ENCODE measurements at regions not wholly inside any gene's neighbourhood (a gene's known extent, or its start where the extent isn't known, plus 50 kb on each side); places are given as distances from the start of the nearest gene placed in this dataset.

- Mint-ChIP-seq H3K4me3 (ENCODE audit: unreplicated experiment) (no peak overlapping the region), H3K4me1 (ENCODE audit: insufficient read depth, unreplicated experiment) (peaks cover 6% of the 10 kb centered on the region), H3K27ac (ENCODE audit: low read depth, unreplicated experiment) (no peak overlapping the region), H3K27me3 (ENCODE audit: insufficient read depth, unreplicated experiment) (no peaks in the 10 kb centered on the region), H3K9me3 (ENCODE audit: unreplicated experiment) (no peaks in the 10 kb centered on the region), H3K36me3 (ENCODE audit: insufficient read depth, unreplicated experiment) (no peaks in the 10 kb centered on the region)
- ChIA-PET POLR2A (interaction anchor here (0.5 to 1.5 kb wide), 3 partner anchors 20 to 307 kb away, joined by 3 to 5 read pairs (median 4); no protein-coding TSS in a partner anchor), CTCF (interaction anchor here (0.5 to 1.1 kb wide), 3 partner anchors 14 to 425 kb away, joined by 3 to 4 read pairs (median 3); no protein-coding TSS in a partner anchor)
- intact Hi-C loops (cut with micrococcal nuclease), result no loop called here
- BruUV-seq (replicated peaks), result no TSS peak
- DNase-seq (ENCODE audit: unreplicated experiment), result no peak
- TF ChIP-seq CTCF (IDR thresholded peaks at IDR 0.05; ENCODE audit: unreplicated experiment), result no peak
Measured at GRCh38 chr6:108765495-108765894, 82.7 kb upstream of the ARMC2 start.

GRCh38 chr6:108766419-108766818 is 81.8 kb upstream of the ARMC2 start:
- intact Hi-C loops (cut with micrococcal nuclease), result no loop called here
- no peaks in the 10 kb centered on the region for H3K4me1 Mint-ChIP-seq (ENCODE audit: insufficient read depth, unreplicated experiment)
- H3K9me3 Mint-ChIP-seq (ENCODE audit: unreplicated experiment), result no peaks in the 10 kb centered on the region
- no peak for TF ChIP-seq CTCF (IDR thresholded peaks at IDR 0.05; ENCODE audit: unreplicated experiment)
- no peaks in the 10 kb centered on the region for H3K36me3 Mint-ChIP-seq (ENCODE audit: insufficient read depth, unreplicated experiment)
- no peak overlapping the region for H3K27ac Mint-ChIP-seq (ENCODE audit: low read depth, unreplicated experiment)
- no peak overlapping the region for H3K4me3 Mint-ChIP-seq (ENCODE audit: unreplicated experiment)
- H3K27me3 Mint-ChIP-seq (ENCODE audit: insufficient read depth, unreplicated experiment), result no peaks in the 10 kb centered on the region
- no peak for DNase-seq (ENCODE audit: unreplicated experiment)
- ChIA-PET CTCF (interaction anchor here (0.6 to 1.1 kb wide), 3 partner anchors 52 to 255 kb away, joined by 3 to 4 read pairs (median 3); no protein-coding TSS in a partner anchor), POLR2A (interaction anchor here (0.9 to 1.5 kb wide), 2 partner anchors 19 to 21 kb away, joined by 3 to 4 read pairs; no protein-coding TSS in a partner anchor)
- BruUV-seq (replicated peaks), result no TSS peak

GRCh38 chr6:108766886-108767285 is 81.3 kb upstream of the ARMC2 start:
- Mint-ChIP-seq H3K27me3 (ENCODE audit: insufficient read depth, unreplicated experiment) (no peaks in the 10 kb centered on the region), H3K4me1 (ENCODE audit: insufficient read depth, unreplicated experiment) (no peaks in the 10 kb centered on the region), H3K27ac (ENCODE audit: low read depth, unreplicated experiment) (no peak overlapping the region), H3K9me3 (ENCODE audit: unreplicated experiment) (no peaks in the 10 kb centered on the region), H3K36me3 (ENCODE audit: insufficient read depth, unreplicated experiment) (no peaks in the 10 kb centered on the region), H3K4me3 (ENCODE audit: unreplicated experiment) (no peak overlapping the region)
- ChIA-PET POLR2A (interaction anchor here (0.9 to 1.5 kb wide), 2 partner anchors 19 to 21 kb away, joined by 3 to 4 read pairs; no protein-coding TSS in a partner anchor), CTCF (interaction anchor here (0.6 to 1.1 kb wide), 2 partner anchors 51 to 141 kb away, joined by 3 read pairs; no protein-coding TSS in a partner anchor)
- TF ChIP-seq CTCF (IDR thresholded peaks at IDR 0.05; ENCODE audit: unreplicated experiment), result no peak
- no TSS peak for BruUV-seq (replicated peaks)
- DNase-seq (ENCODE audit: unreplicated experiment), result no peak
- intact Hi-C loops (cut with micrococcal nuclease), result no loop called here

GRCh38 chr6:108767418-108768165 is 80.6 kb upstream of the ARMC2 start:
- ChIA-PET CTCF (interaction anchor here (0.7 to 0.9 kb wide), 2 partner anchors 201 to 226 kb away, joined by 3 read pairs; no protein-coding TSS in a partner anchor), POLR2A (interaction anchor here (0.8 kb wide), 1 partner anchor 11 kb away, joined by 3 read pairs; no protein-coding TSS in a partner anchor)
- Mint-ChIP-seq H3K27me3 (ENCODE audit: insufficient read depth, unreplicated experiment) (no peaks in the 10 kb centered on the region), H3K9me3 (ENCODE audit: unreplicated experiment) (no peaks in the 10 kb centered on the region), H3K4me3 (ENCODE audit: unreplicated experiment) (no peak overlapping the region), H3K27ac (ENCODE audit: low read depth, unreplicated experiment) (no peak overlapping the region), H3K4me1 (ENCODE audit: insufficient read depth, unreplicated experiment) (no peaks in the 10 kb centered on the region), H3K36me3 (ENCODE audit: insufficient read depth, unreplicated experiment) (no peaks in the 10 kb centered on the region)
- intact Hi-C loops (cut with micrococcal nuclease), result no loop called here
- BruUV-seq (replicated peaks), result no TSS peak
- TF ChIP-seq CTCF (IDR thresholded peaks at IDR 0.05; ENCODE audit: unreplicated experiment), result no peak
- DNase-seq (ENCODE audit: unreplicated experiment), result no peak

All from MCF 10A (cell line).